Neural cell (in vitro differentiated cells): ENCODE measurements at regions not wholly inside any gene's neighbourhood (a gene's known extent, or its start where the extent isn't known, plus 50 kb on each side); places are given as distances from the start of the nearest gene placed in this dataset.

ENCODE experiments used
- H2AFZ ChIP-seq: fragments of 200-600, 300-800 bp; sonication (generic), shearing (Covaris generic); 2 replicates; pipeline ENCODE4 v1.6.0; 2014; ENCODE audit warnings: low read depth, mild to moderate bottlenecking, antibody characterized with exemption, low read length, moderate library complexity
- H3F3A ChIP-seq: fragments of 200-600 bp; shearing (Covaris generic); 2 replicates; pipeline ENCODE4 v1.6.1; 2016; ENCODE audit warnings: mild to moderate bottlenecking, moderate library complexity, mixed read lengths, antibody characterized with exemption, low read length; ENCODE audit not compliant: insufficient read depth, poor library complexity, severe bottlenecking
- H3K27ac ChIP-seq: fragments of 200-600, 300-800 bp; sonication (generic), shearing (Covaris generic); 2 replicates; pipeline ENCODE4 v1.5.1; 2014; ENCODE audit warnings: mild to moderate bottlenecking, low read length, moderate library complexity
- H3K27me3 ChIP-seq: fragments of 300-800, 200-600 bp; sonication (generic), shearing (Covaris generic); 2 replicates; pipeline ENCODE4 v1.6.0; 2014; ENCODE audit warnings: mild to moderate bottlenecking, low read depth, low read length, moderate library complexity; ENCODE audit not compliant: insufficient read depth
- H3K36me3 ChIP-seq: fragments of 300-800, 200-600 bp; sonication (generic), shearing (Covaris generic); 2 replicates; pipeline ENCODE4 v1.5.1; 2014; ENCODE audit warnings: mild to moderate bottlenecking, antibody characterized with exemption, low read length, moderate library complexity; ENCODE audit not compliant: insufficient read depth
- H3K4me2 ChIP-seq: fragments of 300-800, 200-600 bp; sonication (generic), shearing (Covaris generic); 2 replicates; pipeline ENCODE4 v1.6.0; 2014; ENCODE audit warnings: mild to moderate bottlenecking, low read length
- H3K4me3 ChIP-seq: fragments of 300-800, 200-600 bp; sonication (generic), shearing (Covaris generic); 2 replicates; pipeline ENCODE4 v1.5.1; 2014; ENCODE audit warnings: mild to moderate bottlenecking, low read length, moderate library complexity
- H3K79me2 ChIP-seq: fragments of 200-600 bp; shearing (Covaris generic); replicated peaks from 2 replicates; pipeline ENCODE4 v1.6.0; 2014; ENCODE audit warnings: mild to moderate bottlenecking, low read length, moderate library complexity; ENCODE audit not compliant: insufficient read depth
- H3K9ac ChIP-seq: fragments of 300-800, 200-600 bp; sonication (generic), shearing (Covaris generic); 2 replicates; pipeline ENCODE4 v1.6.1; 2016; ENCODE audit warnings: mild to moderate bottlenecking, low read length, mixed read lengths
- H3K9me2 ChIP-seq: fragments of 200-600 bp; shearing (Covaris generic); 2 replicates; pipeline ENCODE4 v1.6.1; 2016; ENCODE audit warnings: mild to moderate bottlenecking, low read length, mixed read lengths; ENCODE audit not compliant: insufficient read depth
- H3K9me3 ChIP-seq: fragments of 200-600, 300-800 bp; sonication (generic), shearing (Covaris generic); 2 replicates; pipeline ENCODE4 v1.6.1; 2016; ENCODE audit warnings: mild to moderate bottlenecking, mixed run types, low read length, moderate library complexity, mixed read lengths
- H4K20me1 ChIP-seq: fragments of 200-600 bp; shearing (Covaris generic); 2 replicates; pipeline ENCODE4 v1.6.1; 2016; ENCODE audit warnings: mild to moderate bottlenecking, mixed run types; ENCODE audit not compliant: insufficient read depth
- CTCF ChIP-seq: fragments of 450-650 bp; IDR thresholded peaks from 2 replicates; pipeline ENCODE4 v1.5.1; 2014; ENCODE audit warnings: antibody characterized with exemption, mild to moderate bottlenecking, moderate library complexity; ENCODE audit not compliant: poor library complexity, severe bottlenecking
- EP300 ChIP-seq: fragments of 450-650 bp; conservative IDR thresholded peaks from 2 replicates; pipeline ENCODE4 v1.6.1; 2014; ENCODE audit warnings: antibody characterized with exemption, mild to moderate bottlenecking, moderate library complexity; ENCODE audit not compliant: poor library complexity, severe bottlenecking
- EZH2 ChIP-seq: fragments of 200-600, 300-800 bp; shearing (Covaris generic), sonication (generic); IDR thresholded peaks from 2 replicates; pipeline ENCODE4 v1.6.1; 2014; ENCODE audit warnings: antibody characterized with exemption, low read length, borderline replicate concordance, mild to moderate bottlenecking; ENCODE audit not compliant: insufficient read depth, poor library complexity, severe bottlenecking
- MXI1 ChIP-seq: fragments of 450-650 bp; conservative IDR thresholded peaks from 2 replicates; pipeline ENCODE4 v1.6.1; 2014; ENCODE audit warnings: antibody characterized with exemption, mild to moderate bottlenecking; ENCODE audit not compliant: poor library complexity, severe bottlenecking
- POLR2AphosphoS5 ChIP-seq: IDR thresholded peaks from 2 replicates; pipeline ENCODE4 v1.6.1; 2012
- RAD21 ChIP-seq: fragments of 450-650 bp; conservative IDR thresholded peaks from 2 replicates; pipeline ENCODE4 v1.6.1; 2014; ENCODE audit warnings: antibody characterized with exemption, mild to moderate bottlenecking, moderate library complexity
- REST ChIP-seq: IDR thresholded peaks from 2 replicates; pipeline ENCODE4 v1.6.1; 2012; ENCODE audit warnings: borderline replicate concordance
- SMC3 ChIP-seq: fragments of 450-650 bp; conservative IDR thresholded peaks from 2 replicates; pipeline ENCODE4 v1.6.1; 2014; ENCODE audit warnings: antibody characterized with exemption, mild to moderate bottlenecking, moderate library complexity; ENCODE audit not compliant: poor library complexity
- TAF1 ChIP-seq: IDR thresholded peaks from 2 replicates; pipeline ENCODE4 v1.6.1; 2012; ENCODE audit warnings: low read depth

- no peaks in the 10 kb centered on the region for H4K20me1 ChIP-seq
- no peaks in the 10 kb centered on the region for H3K36me3 ChIP-seq
- H3K9me2 ChIP-seq = no peaks in the 10 kb centered on the region
- H3K27me3 ChIP-seq = no peaks in the 10 kb centered on the region
- no peak overlapping the region for H3K9ac ChIP-seq
- H3F3A ChIP-seq = no peaks in the 10 kb centered on the region
- no peak overlapping the region for H3K27ac ChIP-seq
- no peaks in the 10 kb centered on the region for H3K79me2 ChIP-seq
- H2AFZ ChIP-seq = no peak overlapping the region
- no peak for TF ChIP-seq RAD21
- no peak for TF ChIP-seq SMC3
- TF ChIP-seq TAF1 = no peak
- no peak for TF ChIP-seq CTCF
- no peak for TF ChIP-seq POLR2AphosphoS5
- TF ChIP-seq REST = no peak
- no peak for TF ChIP-seq MXI1
- no peaks in the 10 kb centered on the region for H3K9me3 ChIP-seq
- no peak overlapping the region for H3K4me2 ChIP-seq
- H3K4me3 ChIP-seq = no peak overlapping the region
Observed at GRCh38 chr3:139202226-139202958, 141.4 kb upstream of the MRPS22 start.

- no peak overlapping the region for H3K4me3 ChIP-seq
- TF ChIP-seq POLR2AphosphoS5 = no peak
- TF ChIP-seq RAD21 = no peak
- TF ChIP-seq CTCF = no peak
- TF ChIP-seq EP300 = no peak
- TF ChIP-seq MXI1 = no peak
- TF ChIP-seq EZH2 = no peak
- no peak for TF ChIP-seq TAF1
- no peak for TF ChIP-seq REST
- TF ChIP-seq SMC3 = no peak
- H3K79me2 ChIP-seq = no peaks in the 10 kb centered on the region
- no peaks in the 10 kb centered on the region for H3K27me3 ChIP-seq
- H2AFZ ChIP-seq = no peak overlapping the region
- H3K9me3 ChIP-seq = no peaks in the 10 kb centered on the region
- no peaks in the 10 kb centered on the region for H3K36me3 ChIP-seq
- no peak overlapping the region for H3K27ac ChIP-seq
- H3F3A ChIP-seq = no peaks in the 10 kb centered on the region
- H4K20me1 ChIP-seq = no peaks in the 10 kb centered on the region
- H3K9ac ChIP-seq = no peak overlapping the region
- no peaks in the 10 kb centered on the region for H3K9me2 ChIP-seq
- H3K4me2 ChIP-seq = no peak overlapping the region
Observed at GRCh38 chr3:139202959-139203349, 140.9 kb upstream of the MRPS22 start.
